GM19025 (cell line): ENCODE measurements at regions not wholly inside any gene's neighbourhood (a gene's known extent, or its start where the extent isn't known, plus 50 kb on each side); places are given as distances from the start of the nearest gene placed in this dataset.
"Not testable (repeated sequence)": the region's sequence is repeated elsewhere in the genome, so short reads cannot be mapped to it uniquely, and the experiment has no call there.

ENCODE experiments used
- ATAC-seq: cut with Tn5 transposase; IDR thresholded peaks from one replicate; pipeline ENCODE4 v1.9.1; 2021; ENCODE audit warnings: mild to moderate bottlenecking, low read depth, moderate library complexity; ENCODE audit not compliant: unreplicated experiment

GRCh38 chr5:148740966-148741742 lies 85.3 kb upstream of the ADRB2 start:
- no peak for ATAC-seq

GRCh38 chr5:148741766-148742165 lies 84.6 kb upstream of the ADRB2 start:
- not testable (repeated sequence) for ATAC-seq

DNA sequence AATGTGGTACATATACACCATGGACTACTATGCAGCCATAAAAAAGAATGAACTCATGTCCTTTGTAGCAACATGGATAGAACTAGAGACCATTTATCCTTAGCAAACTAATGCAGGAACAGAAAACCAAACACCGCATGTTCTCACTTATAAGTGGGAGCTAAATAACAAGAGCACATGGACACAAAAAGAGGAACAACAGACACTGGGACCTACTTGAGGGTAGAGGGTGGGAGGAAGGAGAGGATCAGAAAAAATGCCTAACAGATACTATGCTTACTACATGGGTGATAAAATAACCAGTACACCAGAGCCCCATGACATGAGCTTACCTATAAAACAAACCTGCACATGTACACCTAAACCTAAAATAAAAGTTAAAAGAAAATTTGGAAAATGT lies 82.0 kb upstream of the ADRB2 start:
- not testable (repeated sequence) for ATAC-seq

- ATAC-seq = peak; percentile 76
These were observed 79.4 kb upstream of the ADRB2 start for GRCh38 chr5:148746826-148747535.

DNA sequence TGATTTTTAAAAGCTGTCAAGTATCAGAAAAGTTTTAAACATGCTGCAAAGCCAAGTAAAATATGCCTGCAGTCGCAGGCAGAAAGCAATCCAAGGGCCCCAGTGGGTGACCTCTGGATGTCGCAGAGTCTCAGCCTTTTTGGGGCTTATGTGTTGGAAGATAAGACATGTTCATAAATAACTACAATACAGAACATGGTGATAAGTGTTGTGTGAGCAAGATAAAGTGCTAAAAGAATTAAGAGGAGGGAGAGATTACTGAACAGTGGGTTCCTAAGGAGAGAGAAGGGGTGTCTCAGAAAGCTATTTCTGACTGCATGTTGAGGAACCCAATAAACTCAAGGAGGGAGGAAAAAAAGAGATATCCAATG lies 78.9 kb upstream of the ADRB2 start:
- no peak for ATAC-seq

DNA sequence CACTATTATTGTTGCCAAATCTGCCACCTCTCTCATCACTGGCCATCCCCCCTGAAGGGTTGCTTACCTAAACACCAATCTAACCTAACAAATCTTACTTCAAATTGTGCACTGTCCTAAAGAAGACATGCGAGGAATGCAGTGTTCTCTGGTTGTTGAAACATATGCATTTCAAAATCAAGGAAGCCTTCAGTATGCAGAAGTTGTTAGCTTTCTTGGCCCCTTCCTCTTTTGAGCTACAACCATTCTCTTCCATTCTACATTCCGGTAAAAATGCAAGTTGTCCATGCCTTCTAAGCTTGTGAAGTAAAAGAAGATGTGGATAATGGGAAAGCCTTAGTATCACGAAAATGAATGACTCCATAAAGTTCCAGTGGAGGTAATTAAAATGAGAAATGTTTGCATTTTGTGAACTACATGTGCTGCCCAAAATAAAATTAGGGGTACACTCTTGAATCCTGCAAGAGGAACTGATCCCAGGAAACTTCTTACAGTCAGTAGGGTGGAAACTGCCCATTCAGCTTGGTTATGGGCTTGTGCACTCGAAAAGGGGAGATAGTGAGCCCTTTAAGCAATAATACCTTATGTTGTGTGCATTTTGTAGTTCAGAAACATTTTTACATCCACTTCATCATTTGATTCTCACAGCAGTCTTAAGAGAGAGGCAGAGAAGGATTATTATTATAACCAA lies 77.6 kb upstream of the ADRB2 start:
- ATAC-seq = no peak

GRCh38 chr5:148750614-148751013 lies 75.8 kb upstream of the ADRB2 start:
- no peak for ATAC-seq

GRCh38 chr5:148751025-148751424 lies 75.4 kb upstream of the ADRB2 start:
- ATAC-seq = no peak

- not testable (repeated sequence) for ATAC-seq
These were observed 74.0 kb upstream of the ADRB2 start for GRCh38 chr5:148752375-148752774.

- ATAC-seq = no peak
These were observed 67.3 kb upstream of the ADRB2 start for GRCh38 chr5:148759101-148759500.

DNA sequence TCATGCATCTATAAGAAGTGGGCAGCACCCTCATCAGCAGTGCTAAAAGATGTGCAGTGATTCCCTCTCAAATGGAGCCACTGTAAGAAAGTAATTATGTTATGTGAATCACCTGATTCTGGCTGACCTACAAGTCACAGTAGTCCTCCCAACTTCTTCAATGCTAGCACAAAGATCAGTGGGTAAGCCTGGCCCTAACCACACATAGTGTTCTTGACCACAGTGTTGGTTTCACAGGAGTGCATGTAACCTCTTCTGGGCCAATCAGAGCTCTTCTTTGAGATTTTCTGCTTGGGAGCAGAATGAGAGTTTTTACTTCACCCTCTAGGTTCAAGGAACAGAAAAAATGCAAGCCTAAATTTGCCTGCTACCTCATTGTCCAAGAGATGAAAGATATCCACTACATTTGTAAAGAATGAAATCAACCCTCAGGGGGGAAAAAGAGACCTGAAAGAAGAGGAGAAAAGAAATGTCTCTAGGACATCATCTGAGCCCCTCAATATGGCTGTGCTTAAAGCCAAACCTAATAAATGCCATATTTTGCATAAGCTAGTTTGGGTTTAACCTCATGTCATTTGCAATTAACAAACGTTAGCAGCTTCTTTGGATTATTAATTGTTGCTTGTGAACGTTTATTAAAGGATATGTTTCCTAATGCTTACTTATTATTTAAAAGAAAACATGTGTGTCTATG lies 65.3 kb upstream of the ADRB2 start:
- ATAC-seq = peak; percentile 99

DNA sequence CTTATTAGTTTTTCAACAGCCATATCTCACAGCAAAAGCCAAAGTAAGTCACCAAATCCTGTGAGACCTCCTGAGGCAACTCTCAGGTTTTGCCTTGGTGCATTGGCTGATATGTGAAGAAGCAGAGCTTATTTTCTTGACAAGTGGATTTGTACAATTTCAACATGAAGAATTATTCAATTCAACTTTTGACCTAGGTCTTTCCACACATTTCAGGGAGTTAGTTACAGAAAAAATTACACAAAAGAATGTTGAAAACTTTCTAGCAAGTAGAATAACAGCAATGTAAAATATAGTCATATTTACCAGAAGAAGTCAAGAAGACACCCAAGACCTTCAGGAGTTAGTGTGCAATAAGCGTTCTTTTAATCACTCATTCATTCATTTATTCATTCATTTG lies 62.4 kb upstream of the ADRB2 start:
- no peak for ATAC-seq

DNA sequence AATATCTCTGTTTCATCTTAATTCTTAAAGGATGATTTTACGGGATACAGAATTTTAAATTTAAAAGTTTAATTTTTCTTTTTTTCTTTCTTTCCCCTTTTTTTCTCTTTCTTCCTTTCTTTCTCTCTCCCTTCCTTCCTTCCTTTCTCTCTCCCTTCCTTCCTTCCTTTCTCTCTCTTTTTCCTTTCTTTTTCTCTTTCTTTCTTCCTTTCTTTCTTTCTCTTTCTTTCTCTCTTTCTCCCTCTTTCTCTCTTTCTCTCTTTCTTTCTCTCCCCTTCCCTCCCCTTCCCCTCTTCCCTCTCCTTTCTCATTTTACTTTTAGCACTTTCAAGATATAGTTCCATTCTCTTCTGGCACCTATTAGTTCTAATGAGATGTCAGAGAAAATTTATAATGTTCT lies 61.4 kb upstream of the ADRB2 start:
- ATAC-seq = no peak

DNA sequence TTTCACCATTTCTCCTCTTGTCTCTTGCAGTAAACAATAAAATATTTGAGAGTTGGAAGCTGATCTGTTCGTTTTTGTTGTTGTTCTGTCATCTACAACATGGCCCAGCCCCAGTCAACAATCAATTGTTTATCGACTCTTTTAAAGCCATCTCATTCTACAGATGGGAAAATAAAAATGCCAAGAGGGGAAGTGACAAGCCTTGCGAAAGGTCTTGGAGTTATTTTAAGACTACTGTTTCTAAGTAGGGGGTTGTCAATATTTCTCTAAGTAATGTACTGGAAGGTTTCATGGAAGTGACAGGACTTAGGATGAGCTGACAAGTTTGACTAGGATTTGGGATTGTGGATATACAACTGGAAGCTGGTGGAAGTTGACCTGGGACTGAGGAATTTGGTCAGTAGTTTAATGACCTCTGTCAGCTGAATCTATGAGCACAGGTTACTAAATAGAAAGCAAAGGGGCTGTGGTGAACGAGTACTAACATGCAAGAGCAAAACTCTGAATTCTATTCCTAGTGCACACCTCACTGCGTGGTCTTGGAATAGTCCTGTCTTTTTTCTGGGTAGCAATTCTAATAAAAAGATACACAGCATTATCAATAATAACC lies 57.5 kb upstream of the ADRB2 start:
- no peak for ATAC-seq

- ATAC-seq = no peak
These were observed 56.5 kb upstream of the ADRB2 start for GRCh38 chr5:148769941-148770340.

- ATAC-seq = no peak
These were observed 52.1 kb upstream of the ADRB2 start for GRCh38 chr5:148774313-148774712.

- ATAC-seq = no peak
These were observed 50.1 kb upstream of the ADRB2 start for GRCh38 chr5:148776261-148776660.
